Astrocyte of the spinal cord (primary cell): ENCODE measurements at regions not wholly inside any gene's neighbourhood (a gene's known extent, or its start where the extent isn't known, plus 50 kb on each side); places are given as distances from the start of the nearest gene placed in this dataset.

Experiments used
- DNase-seq: peaks from one replicate; pipeline ENCODE4 v3.0.0; 2011; ENCODE audit warnings: low read depth, low spot score
- H3K4me3 ChIP-seq: 2 replicates; pipeline ENCODE4 v1.5.1; 2011; ENCODE audit warnings: low read depth, mild to moderate bottlenecking, low read length, moderate library complexity
- CTCF ChIP-seq: IDR thresholded peaks from 2 replicates; pipeline ENCODE4 v1.5.1; 2012; ENCODE audit warnings: low read depth, mild to moderate bottlenecking, low read length, inconsistent platforms
- in situ Hi-C: cut with HindIII; loops from 2 replicates; pipeline ENCODE4 v1.10.0; 2017; ENCODE audit warnings: low sequenced_read_pairs

- no peak overlapping the region for H3K4me3 ChIP-seq
- TF ChIP-seq CTCF = no peak
- in situ Hi-C loops = no loop called here
- DNase-seq = no peak
Measured at GRCh38 chr2:6747433-6747832, 118.3 kb downstream of the CMPK2 start.

- DNase-seq = no peak
- TF ChIP-seq CTCF = no peak
- H3K4me3 ChIP-seq = no peak overlapping the region
- in situ Hi-C loops = no loop called here
Measured at GRCh38 chr2:6748406-6749067, 117.2 kb downstream of the CMPK2 start.

GRCh38 chr2:6749962-6750361 lies 115.7 kb downstream of the CMPK2 start:
- H3K4me3 ChIP-seq = no peak overlapping the region
- in situ Hi-C loops = no loop called here
- no peak for DNase-seq
- TF ChIP-seq CTCF = no peak

- in situ Hi-C loops = no loop called here
- H3K4me3 ChIP-seq = no peak overlapping the region
- no peak for DNase-seq
- no peak for TF ChIP-seq CTCF
Measured at GRCh38 chr2:6750411-6751158, 115.1 kb downstream of the CMPK2 start.

- no peak for DNase-seq
- in situ Hi-C loops = no loop called here
- no peak overlapping the region for H3K4me3 ChIP-seq
- no peak for TF ChIP-seq CTCF
Measured at GRCh38 chr2:6754419-6754818, 111.3 kb downstream of the CMPK2 start.

- TF ChIP-seq CTCF = no peak
- in situ Hi-C loops = no loop called here
- H3K4me3 ChIP-seq = no peak overlapping the region
Measured at GRCh38 chr2:6755456-6755855, 110.3 kb downstream of the CMPK2 start.

More at GRCh38 chr2:6755456-6755855, 110.3 kb downstream of the CMPK2 start:
- no peak for DNase-seq
